HG02970 (cell line): ENCODE measurements at regions not wholly inside any gene's neighbourhood (a gene's known extent, or its start where the extent isn't known, plus 50 kb on each side); places are given as distances from the start of the nearest gene placed in this dataset.
"Not testable (repeated sequence)": the region's sequence is repeated elsewhere in the genome, so short reads cannot be mapped to it uniquely, and the experiment has no call there.

Experiments
- ATAC-seq: cut with Tn5 transposase; IDR thresholded peaks from one replicate; pipeline ENCODE4 v1.9.1; 2021; ENCODE audit warnings: mild to moderate bottlenecking, moderate library complexity, moderate number of reproducible peaks; ENCODE audit not compliant: unreplicated experiment, low FRiP score

GRCh38 chr1:198963796-198964195 lies 325.0 kb downstream of the PTPRC start:
- ATAC-seq: not testable (repeated sequence)

GRCh38 chr1:198966519-198966918 lies 327.7 kb downstream of the PTPRC start:
- ATAC-seq: no peak

- no peak for ATAC-seq
Measured at GRCh38 chr1:198967566-198967965, 328.7 kb downstream of the PTPRC start.

- no peak for ATAC-seq
Measured at GRCh38 chr1:198968866-198969265, 330.0 kb downstream of the PTPRC start.

- ATAC-seq: no peak
Measured at GRCh38 chr1:198969981-198970380, 331.1 kb downstream of the PTPRC start.

GRCh38 chr1:198970916-198971315 lies 332.1 kb downstream of the PTPRC start:
- no peak for ATAC-seq

- no peak for ATAC-seq
Measured at GRCh38 chr1:198977909-198978308, 339.1 kb downstream of the PTPRC start.

GRCh38 chr1:198978523-198978922 lies 339.7 kb downstream of the PTPRC start:
- no peak for ATAC-seq

GRCh38 chr1:198986036-198986435 lies 347.2 kb downstream of the PTPRC start:
- no peak for ATAC-seq

GRCh38 chr1:198986442-198986841 lies 347.6 kb downstream of the PTPRC start:
- ATAC-seq: no peak

GRCh38 chr1:199002661-199003060 lies 363.8 kb downstream of the PTPRC start:
- no peak for ATAC-seq

GRCh38 chr1:199007423-199007822 lies 368.6 kb downstream of the PTPRC start:
- no peak for ATAC-seq

- no peak for ATAC-seq
Measured at GRCh38 chr1:199009447-199009846, 370.6 kb downstream of the PTPRC start.

- ATAC-seq: no peak
Measured at GRCh38 chr1:199010492-199010891, 371.7 kb downstream of the PTPRC start.

- no peak for ATAC-seq
Measured at GRCh38 chr1:199010933-199011332, 372.1 kb downstream of the PTPRC start.

- no peak for ATAC-seq
Measured at GRCh38 chr1:199015799-199016198, 377.0 kb downstream of the PTPRC start.

- ATAC-seq: no peak
Measured at GRCh38 chr1:199018471-199019135, 379.8 kb downstream of the PTPRC start.

GRCh38 chr1:199020051-199020450 lies 381.2 kb downstream of the PTPRC start:
- no peak for ATAC-seq

- no peak for ATAC-seq
Measured at GRCh38 chr1:199020904-199021303, 382.1 kb downstream of the PTPRC start.

GRCh38 chr1:199029401-199029800 lies 390.6 kb downstream of the PTPRC start:
- no peak for ATAC-seq

- no peak for ATAC-seq
Measured at GRCh38 chr1:199029855-199030254, 391.0 kb downstream of the PTPRC start.

GRCh38 chr1:199030541-199030940 lies 391.7 kb downstream of the PTPRC start:
- not testable (repeated sequence) for ATAC-seq

GRCh38 chr1:199031170-199031569 lies 392.3 kb downstream of the PTPRC start:
- ATAC-seq: not testable (repeated sequence)
